Endodermal cell (in vitro differentiated cells): ENCODE measurements at regions not wholly inside any gene's neighbourhood (a gene's known extent, or its start where the extent isn't known, plus 50 kb on each side); places are given as distances from the start of the nearest gene placed in this dataset.

Source experiments
- DNase-seq: peaks from one replicate; pipeline ENCODE4 v3.0.0-alpha.2; 2017
- H3K27ac ChIP-seq: 2 replicates; pipeline ENCODE4 v1.5.1; 2013; ENCODE audit warnings: mild to moderate bottlenecking, low read depth, low read length, moderate library complexity
- H3K27me3 ChIP-seq: 2 replicates; pipeline ENCODE4 v1.6.1; 2013; ENCODE audit warnings: mild to moderate bottlenecking, low read length, moderate library complexity; ENCODE audit not compliant: insufficient read depth, control insufficient read depth, poor library complexity, severe bottlenecking
- H3K36me3 ChIP-seq: 2 replicates; pipeline ENCODE4 v1.7.0; 2013; ENCODE audit warnings: mild to moderate bottlenecking, low read length, moderate library complexity; ENCODE audit not compliant: control insufficient read depth, insufficient read depth
- H3K4me1 ChIP-seq: one replicate; pipeline ENCODE4 v1.7.0; 2013; ENCODE audit warnings: low read length; ENCODE audit not compliant: control insufficient read depth, insufficient read depth
- H3K4me3 ChIP-seq: 2 replicates; pipeline ENCODE4 v1.5.1; 2013; ENCODE audit warnings: mild to moderate bottlenecking, low read length, moderate library complexity
- H3K9ac ChIP-seq: 2 replicates; pipeline ENCODE4 v1.6.1; 2013; ENCODE audit warnings: mild to moderate bottlenecking, low read length, moderate library complexity; ENCODE audit not compliant: poor library complexity, severe bottlenecking; ENCODE audit errors: extremely low read depth
- H3K9me3 ChIP-seq: 2 replicates; pipeline ENCODE4 v1.6.1; 2013; ENCODE audit warnings: mild to moderate bottlenecking, low read length, moderate library complexity; ENCODE audit not compliant: control insufficient read depth
- H3K27ac Mint-ChIP-seq: 2 replicates; pipeline ENCODE4 v1.8.0; 2020; ENCODE audit warnings: mixed read lengths
- H3K27me3 Mint-ChIP-seq: 2 replicates; pipeline ENCODE4 v1.8.0; 2021; ENCODE audit warnings: mild to moderate bottlenecking, mixed read lengths; ENCODE audit not compliant: insufficient read depth
- H3K36me3 Mint-ChIP-seq: 2 replicates; pipeline ENCODE4 v1.8.0; 2020; ENCODE audit warnings: low read depth, mixed read lengths
- H3K4me1 Mint-ChIP-seq: 2 replicates; pipeline ENCODE4 v1.8.0; 2020; ENCODE audit warnings: mixed read lengths
- H3K4me3 Mint-ChIP-seq: 2 replicates; pipeline ENCODE4 v1.8.0; 2020; ENCODE audit warnings: mild to moderate bottlenecking, moderate library complexity, mixed read lengths
- H3K9me3 Mint-ChIP-seq: 2 replicates; pipeline ENCODE4 v1.8.0; 2020; ENCODE audit warnings: mild to moderate bottlenecking, mixed read lengths
- WGBS, 2 experiments: methylation state at CpG; one replicate each; pipeline versions ENCODE4 v1.1.5 to v1.1.7; 2013; ENCODE audit warnings: missing lambda C conversion rate in 2 of 2, mixed read lengths in 1 of 2; ENCODE audit not compliant: insufficient coverage in 1 of 2, insufficient read length in 1 of 2; 5-methylcytosine and 5-hydroxymethylcytosine counted together
- TF ChIP-seq, protein P1 (sequence below): fragments of 200-600 bp; sonication (generic); conservative IDR thresholded peaks from 2 replicates; pipeline ENCODE4 v1.5.0; 2021; ENCODE audit warnings: antibody characterized with exemption, mild to moderate bottlenecking

DNA sequence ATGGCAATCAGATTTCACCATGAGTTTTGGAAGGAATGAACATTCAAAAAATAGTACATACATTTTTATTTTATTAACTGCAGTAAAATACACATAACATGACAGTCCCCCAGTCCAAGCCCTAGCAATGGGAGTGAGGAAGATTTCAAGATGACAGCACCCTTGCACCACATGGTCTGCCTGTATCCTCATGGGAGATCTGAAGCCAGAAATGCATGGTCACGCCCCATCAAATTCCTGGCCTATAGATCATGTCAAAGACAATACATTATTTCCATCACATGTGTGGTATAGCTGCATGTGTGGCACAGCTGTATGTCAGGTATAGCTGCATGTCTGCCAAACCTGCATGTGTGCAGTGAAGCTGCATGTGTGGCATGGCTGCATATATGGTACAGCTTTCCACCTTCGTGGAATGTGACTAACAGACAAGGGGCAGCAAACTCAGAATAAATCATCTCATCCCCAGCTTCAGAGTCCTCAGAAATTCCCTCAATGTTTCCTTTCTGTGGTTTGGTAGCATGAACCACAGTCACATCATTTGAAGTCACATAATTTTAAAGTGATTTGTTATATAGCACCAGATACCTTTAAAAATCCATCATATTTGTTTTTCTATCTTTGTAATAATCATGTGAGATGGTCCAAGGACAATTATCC, 518.2 kb upstream of the SOX11 start:
- H3K4me1 ChIP-seq = no peaks in the 10 kb centered on the region
- TF ChIP-seq, protein P1, sequence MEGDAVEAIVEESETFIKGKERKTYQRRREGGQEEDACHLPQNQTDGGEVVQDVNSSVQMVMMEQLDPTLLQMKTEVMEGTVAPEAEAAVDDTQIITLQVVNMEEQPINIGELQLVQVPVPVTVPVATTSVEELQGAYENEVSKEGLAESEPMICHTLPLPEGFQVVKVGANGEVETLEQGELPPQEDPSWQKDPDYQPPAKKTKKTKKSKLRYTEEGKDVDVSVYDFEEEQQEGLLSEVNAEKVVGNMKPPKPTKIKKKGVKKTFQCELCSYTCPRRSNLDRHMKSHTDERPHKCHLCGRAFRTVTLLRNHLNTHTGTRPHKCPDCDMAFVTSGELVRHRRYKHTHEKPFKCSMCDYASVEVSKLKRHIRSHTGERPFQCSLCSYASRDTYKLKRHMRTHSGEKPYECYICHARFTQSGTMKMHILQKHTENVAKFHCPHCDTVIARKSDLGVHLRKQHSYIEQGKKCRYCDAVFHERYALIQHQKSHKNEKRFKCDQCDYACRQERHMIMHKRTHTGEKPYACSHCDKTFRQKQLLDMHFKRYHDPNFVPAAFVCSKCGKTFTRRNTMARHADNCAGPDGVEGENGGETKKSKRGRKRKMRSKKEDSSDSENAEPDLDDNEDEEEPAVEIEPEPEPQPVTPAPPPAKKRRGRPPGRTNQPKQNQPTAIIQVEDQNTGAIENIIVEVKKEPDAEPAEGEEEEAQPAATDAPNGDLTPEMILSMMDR = no peak
- no peak overlapping the region for H3K4me3 ChIP-seq
- no peak overlapping the region for H3K27ac ChIP-seq
- H3K9me3 Mint-ChIP-seq = no peaks in the 10 kb centered on the region
- no peak for DNase-seq
- no peak overlapping the region for H3K27ac Mint-ChIP-seq
- no peaks in the 10 kb centered on the region for H3K27me3 ChIP-seq
- no peaks in the 10 kb centered on the region for H3K36me3 Mint-ChIP-seq
- peaks cover 6% of the 10 kb centered on the region for H3K4me1 Mint-ChIP-seq
- H3K36me3 ChIP-seq = no peaks in the 10 kb centered on the region
- H3K27me3 Mint-ChIP-seq = no peaks in the 10 kb centered on the region
- 91 to 100% methylated on average over 1 to 2 of the region's 2 CpGs for WGBS, 2 experiments
- H3K4me3 Mint-ChIP-seq = no peak overlapping the region
- no peak overlapping the region for H3K9ac ChIP-seq
- H3K9me3 ChIP-seq = no peaks in the 10 kb centered on the region

DNA sequence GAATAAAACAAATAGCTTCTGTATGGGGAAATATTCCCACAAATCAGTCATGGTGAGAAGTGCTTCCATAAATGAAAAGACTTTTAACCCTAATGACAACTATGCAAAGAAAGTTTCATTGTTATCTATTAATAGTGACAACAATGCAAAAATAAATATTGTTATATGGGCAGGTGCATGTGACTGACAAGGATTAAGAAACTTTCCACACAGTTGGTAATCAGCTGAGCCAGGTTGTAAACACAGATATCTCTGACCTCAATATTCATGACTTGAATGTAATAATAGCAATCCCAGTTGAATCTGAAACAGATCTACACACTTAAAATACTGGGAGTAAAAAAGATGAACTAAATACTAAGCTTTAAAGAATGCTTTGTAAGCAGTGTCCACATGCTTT, 517.0 kb upstream of the SOX11 start:
- Histone ChIP-seq H3K27me3 (no peaks in the 10 kb centered on the region), H3K4me3 (no peak overlapping the region), H3K9me3 (no peaks in the 10 kb centered on the region), H3K36me3 (no peaks in the 10 kb centered on the region), H3K4me1 (no peaks in the 10 kb centered on the region), H3K9ac (no peak overlapping the region), H3K27ac (no peak overlapping the region)
- Mint-ChIP-seq H3K27me3 (no peaks in the 10 kb centered on the region), H3K27ac (no peak overlapping the region), H3K36me3 (no peaks in the 10 kb centered on the region), H3K4me3 (no peak overlapping the region), H3K4me1 (peaks cover 6% of the 10 kb centered on the region), H3K9me3 (no peaks in the 10 kb centered on the region)
- TF ChIP-seq, protein P1 = no peak
- DNase-seq = no peak

GRCh38 chr2:5176764-5177163, 515.4 kb upstream of the SOX11 start:
- no peaks in the 10 kb centered on the region for H3K27me3 ChIP-seq
- no peak overlapping the region for H3K4me3 ChIP-seq
- peaks cover 6% of the 10 kb centered on the region for H3K4me1 Mint-ChIP-seq
- H3K36me3 ChIP-seq = no peaks in the 10 kb centered on the region
- H3K36me3 Mint-ChIP-seq = no peaks in the 10 kb centered on the region
- no peak overlapping the region for H3K27ac Mint-ChIP-seq
- TF ChIP-seq, protein P1 = no peak
- no peak overlapping the region for H3K4me3 Mint-ChIP-seq
- no peaks in the 10 kb centered on the region for H3K4me1 ChIP-seq
- H3K27me3 Mint-ChIP-seq = no peaks in the 10 kb centered on the region
- H3K9me3 Mint-ChIP-seq = no peaks in the 10 kb centered on the region
- DNase-seq = no peak
- no peak overlapping the region for H3K27ac ChIP-seq
- no peak overlapping the region for H3K9ac ChIP-seq
- no peaks in the 10 kb centered on the region for H3K9me3 ChIP-seq
- 88 to 92% methylated on average over 4 of the region's 4 CpGs for WGBS, 2 experiments
